ENCODE measurements at regions not wholly inside any gene's neighbourhood (a gene's known extent, or its start where the extent isn't known, plus 50 kb on each side); places are given as distances from the start of the nearest gene placed in this dataset.

- no peak for TF ChIP-seq CTCF (IDR thresholded peaks at IDR 0.05; ENCODE audit: control extremely low read depth, extremely low read depth)
- no peak overlapping the region for H3K27ac ChIP-seq (ENCODE audit: low read depth in 1 of 2, low read length in 1 of 2)
- peaks cover 0 to 4% (median 4%) of the 10 kb centered on the region in 4 donors for H3K36me3 ChIP-seq (ENCODE audit: control insufficient read depth in 4 of 4, insufficient read depth in 4 of 4, low read length in 4 of 4)
- WGBS, 2 donors = 89 to 98% methylated on average over 2 of the region's 2 CpGs
- ATAC-seq (ENCODE audit: insufficient read depth, low FRiP score) = no peak
- H3K4me3 ChIP-seq = no peak overlapping the region
- H3K4me1 ChIP-seq (ENCODE audit: control insufficient read depth in 5 of 5, insufficient read depth in 5 of 5, low read length in 5 of 5) = no peaks in the 10 kb centered on the region
- no peaks in the 10 kb centered on the region for H3K9me3 ChIP-seq (ENCODE audit: control insufficient read depth in 4 of 4, insufficient read depth in 3 of 4, low read length in 3 of 4)
- H3K9ac ChIP-seq (ENCODE audit: insufficient read depth in 1 of 2, low read length in 2 of 2) = no peak overlapping the region
- no peaks in the 10 kb centered on the region for H3K27me3 ChIP-seq (ENCODE audit: control insufficient read depth in 3 of 3, insufficient read depth in 3 of 3, low read length in 2 of 3)
- no peak for DNase-seq
Observed at GRCh38 chr7:32677593-32677992, 182.3 kb downstream of the AVL9 start.

- 95 to 96% methylated on average over 7 of the region's 7 CpGs for WGBS, 2 donors
- H3K9me3 ChIP-seq (ENCODE audit: control insufficient read depth in 4 of 4, insufficient read depth in 3 of 4, low read length in 3 of 4) = no peaks in the 10 kb centered on the region
- DNase-seq = no peak
- H3K27me3 ChIP-seq (ENCODE audit: control insufficient read depth in 3 of 3, insufficient read depth in 3 of 3, low read length in 2 of 3) = no peaks in the 10 kb centered on the region
- H3K9ac ChIP-seq (ENCODE audit: insufficient read depth in 1 of 2, low read length in 2 of 2) = no peak overlapping the region
- H3K4me1 ChIP-seq (ENCODE audit: control insufficient read depth in 5 of 5, insufficient read depth in 5 of 5, low read length in 5 of 5) = no peaks in the 10 kb centered on the region
- no peak overlapping the region for H3K27ac ChIP-seq (ENCODE audit: low read depth in 1 of 2, low read length in 1 of 2)
- H3K4me3 ChIP-seq = no peak overlapping the region
- TF ChIP-seq CTCF (IDR thresholded peaks at IDR 0.05; ENCODE audit: control extremely low read depth, extremely low read depth) = no peak
- H3K36me3 ChIP-seq (ENCODE audit: control insufficient read depth in 4 of 4, insufficient read depth in 4 of 4, low read length in 4 of 4) = peaks cover 0 to 4% (median 4%) of the 10 kb centered on the region in 4 donors
- no peak for ATAC-seq (ENCODE audit: insufficient read depth, low FRiP score)
Observed at GRCh38 chr7:32676249-32676941, 181.1 kb downstream of the AVL9 start.

- DNase-seq (no peak), ATAC-seq (ENCODE audit: insufficient read depth, low FRiP score) (no peak)
- 95% methylated on average over 2 of the region's 2 CpGs for WGBS, 2 donors
- H3K4me3 ChIP-seq = no peak overlapping the region
- H3K9ac ChIP-seq (ENCODE audit: insufficient read depth in 1 of 2, low read length in 2 of 2) = no peak overlapping the region
- no peak for TF ChIP-seq CTCF (IDR thresholded peaks at IDR 0.05; ENCODE audit: control extremely low read depth, extremely low read depth)
- H3K4me1 ChIP-seq (ENCODE audit: control insufficient read depth in 5 of 5, insufficient read depth in 5 of 5, low read length in 5 of 5) = peaks cover 0 to 3% (median 0%) of the 10 kb centered on the region in 5 donors
- H3K9me3 ChIP-seq (ENCODE audit: control insufficient read depth in 4 of 4, insufficient read depth in 3 of 4, low read length in 3 of 4) = no peaks in the 10 kb centered on the region
- H3K27ac ChIP-seq (ENCODE audit: low read depth in 1 of 2, low read length in 1 of 2) = no peak overlapping the region
- H3K27me3 ChIP-seq (ENCODE audit: control insufficient read depth in 3 of 3, insufficient read depth in 3 of 3, low read length in 2 of 3) = no peaks in the 10 kb centered on the region
- peaks cover 0 to 4% (median 4%) of the 10 kb centered on the region in 4 donors for H3K36me3 ChIP-seq (ENCODE audit: control insufficient read depth in 4 of 4, insufficient read depth in 4 of 4, low read length in 4 of 4)
Observed at GRCh38 chr7:32673275-32673983, 178.1 kb downstream of the AVL9 start.
